Bronchial epithelial cell (primary cell): ENCODE measurements at regions not wholly inside any gene's neighbourhood (a gene's known extent, or its start where the extent isn't known, plus 50 kb on each side); places are given as distances from the start of the nearest gene placed in this dataset.

Source experiments
- DNase-seq: peaks from one replicate; pipeline ENCODE4 v3.0.0-alpha.2; 2010; ENCODE audit warnings: low read depth
- FAIRE-seq: peaks from 2 replicates; lab custom pipeline; 2011; peaks lifted over from hg19 to GRCh38; lab: Jason Lieb, UNC
- H3K27me3 ChIP-seq: 2 replicates; pipeline ENCODE4 v1.5.1; 2011; ENCODE audit warnings: low read length; ENCODE audit not compliant: control insufficient read depth, insufficient read depth
- H3K36me3 ChIP-seq: 2 replicates; pipeline ENCODE4 v1.5.1; 2011; ENCODE audit warnings: low read length; ENCODE audit not compliant: control insufficient read depth, insufficient read depth
- H3K4me3 ChIP-seq: 2 replicates; pipeline ENCODE4 v1.5.1; 2011; ENCODE audit warnings: mild to moderate bottlenecking, low read depth, low read length, control low read depth
- TF ChIP-seq, protein P1 (sequence below): IDR thresholded peaks from 2 replicates; pipeline ENCODE4 v1.5.1; 2011; ENCODE audit warnings: mild to moderate bottlenecking, moderate library complexity, low read length, control low read depth, inconsistent platforms; ENCODE audit not compliant: insufficient read depth, severe bottlenecking

DNA sequence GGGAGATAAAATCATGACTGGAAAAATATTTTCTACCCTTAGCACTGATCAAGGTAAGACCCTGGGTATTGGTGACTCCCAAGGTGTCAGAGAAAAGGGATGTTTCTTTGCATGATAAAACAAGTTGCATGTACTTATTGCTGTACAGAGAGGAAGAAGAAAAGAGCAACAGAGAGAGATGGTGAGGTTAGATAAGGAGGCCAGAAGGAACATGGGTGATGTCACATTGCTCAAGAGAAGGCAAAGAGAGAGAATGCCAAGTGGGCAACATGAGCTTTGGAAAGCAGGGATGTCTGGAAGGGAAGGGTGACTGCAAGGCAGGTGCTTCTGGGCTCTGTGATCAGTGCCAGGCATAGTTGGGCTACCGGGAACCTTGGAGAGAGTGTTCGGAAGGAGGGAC lies 65.1 kb upstream of the ADARB2 start:
- no peak overlapping the region for H3K4me3 ChIP-seq
- FAIRE-seq (no peak), DNase-seq (no peak)
- TF ChIP-seq, protein P1, sequence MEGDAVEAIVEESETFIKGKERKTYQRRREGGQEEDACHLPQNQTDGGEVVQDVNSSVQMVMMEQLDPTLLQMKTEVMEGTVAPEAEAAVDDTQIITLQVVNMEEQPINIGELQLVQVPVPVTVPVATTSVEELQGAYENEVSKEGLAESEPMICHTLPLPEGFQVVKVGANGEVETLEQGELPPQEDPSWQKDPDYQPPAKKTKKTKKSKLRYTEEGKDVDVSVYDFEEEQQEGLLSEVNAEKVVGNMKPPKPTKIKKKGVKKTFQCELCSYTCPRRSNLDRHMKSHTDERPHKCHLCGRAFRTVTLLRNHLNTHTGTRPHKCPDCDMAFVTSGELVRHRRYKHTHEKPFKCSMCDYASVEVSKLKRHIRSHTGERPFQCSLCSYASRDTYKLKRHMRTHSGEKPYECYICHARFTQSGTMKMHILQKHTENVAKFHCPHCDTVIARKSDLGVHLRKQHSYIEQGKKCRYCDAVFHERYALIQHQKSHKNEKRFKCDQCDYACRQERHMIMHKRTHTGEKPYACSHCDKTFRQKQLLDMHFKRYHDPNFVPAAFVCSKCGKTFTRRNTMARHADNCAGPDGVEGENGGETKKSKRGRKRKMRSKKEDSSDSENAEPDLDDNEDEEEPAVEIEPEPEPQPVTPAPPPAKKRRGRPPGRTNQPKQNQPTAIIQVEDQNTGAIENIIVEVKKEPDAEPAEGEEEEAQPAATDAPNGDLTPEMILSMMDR = no peak
- no peaks in the 10 kb centered on the region for H3K36me3 ChIP-seq
- H3K27me3 ChIP-seq = no peaks in the 10 kb centered on the region

DNA sequence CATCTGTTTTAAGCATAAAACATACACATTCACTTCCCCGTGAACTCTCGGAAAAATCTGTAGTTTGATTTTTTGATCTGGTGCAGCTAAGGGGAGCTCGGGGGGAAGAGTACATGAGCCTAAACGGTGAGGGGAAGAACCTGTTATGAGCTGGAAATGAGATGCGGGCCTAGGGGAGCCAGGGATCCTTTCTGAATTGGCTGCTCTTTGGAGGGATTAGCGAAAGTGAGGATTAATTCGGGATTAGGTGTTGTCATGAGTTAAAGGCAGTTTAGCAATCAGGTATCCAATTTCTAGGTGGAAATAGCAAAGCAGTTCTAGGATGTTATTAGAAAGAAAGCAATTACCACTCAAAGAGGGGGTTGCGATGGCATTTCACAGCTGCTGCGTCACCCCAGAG lies 51.1 kb upstream of the ADARB2 start:
- Histone ChIP-seq H3K4me3 (no peak overlapping the region), H3K36me3 (no peaks in the 10 kb centered on the region), H3K27me3 (no peaks in the 10 kb centered on the region)
- DNase-seq (no peak), FAIRE-seq (no peak)
- TF ChIP-seq, protein P1 = no peak
